ENCODE measurements at regions not wholly inside any gene's neighbourhood (a gene's known extent, or its start where the extent isn't known, plus 50 kb on each side); places are given as distances from the start of the nearest gene placed in this dataset.

- TF ChIP-seq, protein P1, sequence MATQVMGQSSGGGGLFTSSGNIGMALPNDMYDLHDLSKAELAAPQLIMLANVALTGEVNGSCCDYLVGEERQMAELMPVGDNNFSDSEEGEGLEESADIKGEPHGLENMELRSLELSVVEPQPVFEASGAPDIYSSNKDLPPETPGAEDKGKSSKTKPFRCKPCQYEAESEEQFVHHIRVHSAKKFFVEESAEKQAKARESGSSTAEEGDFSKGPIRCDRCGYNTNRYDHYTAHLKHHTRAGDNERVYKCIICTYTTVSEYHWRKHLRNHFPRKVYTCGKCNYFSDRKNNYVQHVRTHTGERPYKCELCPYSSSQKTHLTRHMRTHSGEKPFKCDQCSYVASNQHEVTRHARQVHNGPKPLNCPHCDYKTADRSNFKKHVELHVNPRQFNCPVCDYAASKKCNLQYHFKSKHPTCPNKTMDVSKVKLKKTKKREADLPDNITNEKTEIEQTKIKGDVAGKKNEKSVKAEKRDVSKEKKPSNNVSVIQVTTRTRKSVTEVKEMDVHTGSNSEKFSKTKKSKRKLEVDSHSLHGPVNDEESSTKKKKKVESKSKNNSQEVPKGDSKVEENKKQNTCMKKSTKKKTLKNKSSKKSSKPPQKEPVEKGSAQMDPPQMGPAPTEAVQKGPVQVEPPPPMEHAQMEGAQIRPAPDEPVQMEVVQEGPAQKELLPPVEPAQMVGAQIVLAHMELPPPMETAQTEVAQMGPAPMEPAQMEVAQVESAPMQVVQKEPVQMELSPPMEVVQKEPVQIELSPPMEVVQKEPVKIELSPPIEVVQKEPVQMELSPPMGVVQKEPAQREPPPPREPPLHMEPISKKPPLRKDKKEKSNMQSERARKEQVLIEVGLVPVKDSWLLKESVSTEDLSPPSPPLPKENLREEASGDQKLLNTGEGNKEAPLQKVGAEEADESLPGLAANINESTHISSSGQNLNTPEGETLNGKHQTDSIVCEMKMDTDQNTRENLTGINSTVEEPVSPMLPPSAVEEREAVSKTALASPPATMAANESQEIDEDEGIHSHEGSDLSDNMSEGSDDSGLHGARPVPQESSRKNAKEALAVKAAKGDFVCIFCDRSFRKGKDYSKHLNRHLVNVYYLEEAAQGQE (IDR thresholded peaks at IDR 0.05; ENCODE audit: borderline replicate concordance) = no peak
- no peak for TF ChIP-seq MXI1 (conservative IDR thresholded peaks at IDR 0.05; ENCODE audit: poor library complexity, severe bottlenecking)
- TF ChIP-seq TAF1 (IDR thresholded peaks at IDR 0.05; ENCODE audit: low read depth) = no peak
- no peak for TF ChIP-seq POLR2AphosphoS5 (IDR thresholded peaks at IDR 0.05)
- no peak for TF ChIP-seq RAD21 (conservative IDR thresholded peaks at IDR 0.05)
- no peak for TF ChIP-seq CTCF (IDR thresholded peaks at IDR 0.05; ENCODE audit: poor library complexity, severe bottlenecking)
- no peak for TF ChIP-seq EP300 (conservative IDR thresholded peaks at IDR 0.05; ENCODE audit: poor library complexity, severe bottlenecking)
- no peak for TF ChIP-seq EZH2 (IDR thresholded peaks at IDR 0.05; ENCODE audit: borderline replicate concordance, insufficient read depth, low read length, poor library complexity, severe bottlenecking)
Observed at GRCh38 chr6:131390322-131390721, 182.7 kb upstream of the ARG1 start.

Data from neural cell (in vitro differentiated cells).